ENCODE measurements at regions not wholly inside any gene's neighbourhood (a gene's known extent, or its start where the extent isn't known, plus 50 kb on each side); places are given as distances from the start of the nearest gene placed in this dataset.

- TF ChIP-seq GATA2 (IDR thresholded peaks at IDR 0.05; ENCODE audit: low read depth, low read length) (no peak), GATA3 (IDR thresholded peaks at IDR 0.05; ENCODE audit: low read depth, low read length) (no peak)
These were observed 381.4 kb downstream of the SLITRK6 start for GRCh38 chr13:85417807-85418206.

GRCh38 chr13:85413664-85414063 lies 385.6 kb downstream of the SLITRK6 start:
- TF ChIP-seq GATA3 (IDR thresholded peaks at IDR 0.05; ENCODE audit: low read depth, low read length): no peak
- TF ChIP-seq GATA2 (IDR thresholded peaks at IDR 0.05; ENCODE audit: low read depth, low read length): no peak

GRCh38 chr13:85412448-85412847 lies 386.8 kb downstream of the SLITRK6 start:
- TF ChIP-seq GATA3 (IDR thresholded peaks at IDR 0.05; ENCODE audit: low read depth, low read length) (no peak), GATA2 (IDR thresholded peaks at IDR 0.05; ENCODE audit: low read depth, low read length) (no peak)

GRCh38 chr13:85411591-85411990 lies 387.6 kb downstream of the SLITRK6 start:
- TF ChIP-seq GATA3 (IDR thresholded peaks at IDR 0.05; ENCODE audit: low read depth, low read length): no peak
- TF ChIP-seq GATA2 (IDR thresholded peaks at IDR 0.05; ENCODE audit: low read depth, low read length): no peak

GRCh38 chr13:85408415-85408814 lies 390.8 kb downstream of the SLITRK6 start:
- TF ChIP-seq GATA2 (IDR thresholded peaks at IDR 0.05; ENCODE audit: low read depth, low read length) (no peak), GATA3 (IDR thresholded peaks at IDR 0.05; ENCODE audit: low read depth, low read length) (no peak)

- TF ChIP-seq GATA2 (IDR thresholded peaks at IDR 0.05; ENCODE audit: low read depth, low read length) (no peak), GATA3 (IDR thresholded peaks at IDR 0.05; ENCODE audit: low read depth, low read length) (no peak)
These were observed 392.8 kb downstream of the SLITRK6 start for GRCh38 chr13:85406269-85406975.

GRCh38 chr13:85405316-85405897 lies 393.8 kb downstream of the SLITRK6 start:
- no peak for TF ChIP-seq GATA2 (IDR thresholded peaks at IDR 0.05; ENCODE audit: low read depth, low read length)
- no peak for TF ChIP-seq GATA3 (IDR thresholded peaks at IDR 0.05; ENCODE audit: low read depth, low read length)

- TF ChIP-seq GATA3 (IDR thresholded peaks at IDR 0.05; ENCODE audit: low read depth, low read length) (no peak), GATA2 (IDR thresholded peaks at IDR 0.05; ENCODE audit: low read depth, low read length) (no peak)
These were observed 412.8 kb downstream of the SLITRK6 start for GRCh38 chr13:85386424-85386823.

GRCh38 chr13:85383291-85383690 lies 415.9 kb downstream of the SLITRK6 start:
- no peak for TF ChIP-seq GATA3 (IDR thresholded peaks at IDR 0.05; ENCODE audit: low read depth, low read length)
- no peak for TF ChIP-seq GATA2 (IDR thresholded peaks at IDR 0.05; ENCODE audit: low read depth, low read length)

- TF ChIP-seq GATA2 (IDR thresholded peaks at IDR 0.05; ENCODE audit: low read depth, low read length) (no peak), GATA3 (IDR thresholded peaks at IDR 0.05; ENCODE audit: low read depth, low read length) (no peak)
These were observed 418.1 kb downstream of the SLITRK6 start for GRCh38 chr13:85381082-85381481.

- TF ChIP-seq GATA3 (IDR thresholded peaks at IDR 0.05; ENCODE audit: low read depth, low read length) (no peak), GATA2 (IDR thresholded peaks at IDR 0.05; ENCODE audit: low read depth, low read length) (no peak)
These were observed 419.2 kb downstream of the SLITRK6 start for GRCh38 chr13:85379991-85380390.

GRCh38 chr13:85379433-85379832 lies 419.8 kb downstream of the SLITRK6 start:
- TF ChIP-seq GATA3 (IDR thresholded peaks at IDR 0.05; ENCODE audit: low read depth, low read length): no peak
- TF ChIP-seq GATA2 (IDR thresholded peaks at IDR 0.05; ENCODE audit: low read depth, low read length): no peak

GRCh38 chr13:85377783-85378182 lies 421.4 kb downstream of the SLITRK6 start:
- TF ChIP-seq GATA2 (IDR thresholded peaks at IDR 0.05; ENCODE audit: low read depth, low read length) (no peak), GATA3 (IDR thresholded peaks at IDR 0.05; ENCODE audit: low read depth, low read length) (no peak)

GRCh38 chr13:85373322-85373721 lies 425.9 kb downstream of the SLITRK6 start:
- no peak for TF ChIP-seq GATA3 (IDR thresholded peaks at IDR 0.05; ENCODE audit: low read depth, low read length)
- no peak for TF ChIP-seq GATA2 (IDR thresholded peaks at IDR 0.05; ENCODE audit: low read depth, low read length)

GRCh38 chr13:85371254-85371653 lies 428.0 kb downstream of the SLITRK6 start:
- no peak for TF ChIP-seq GATA2 (IDR thresholded peaks at IDR 0.05; ENCODE audit: low read depth, low read length)
- no peak for TF ChIP-seq GATA3 (IDR thresholded peaks at IDR 0.05; ENCODE audit: low read depth, low read length)
